VCaP (cell line): ENCODE measurements at regions not wholly inside any gene's neighbourhood (a gene's known extent, or its start where the extent isn't known, plus 50 kb on each side); places are given as distances from the start of the nearest gene placed in this dataset.

Source experiments
- H3K27ac ChIP-seq: fragments of 450-650 bp; 2 replicates; pipeline ENCODE4 v1.5.1; 2017
- CTCF ChIP-seq: fragments of 450-650 bp; conservative IDR thresholded peaks from 2 replicates; pipeline ENCODE4 v1.5.1; 2017; ENCODE audit warnings: mild to moderate bottlenecking, moderate library complexity

GRCh38 chr18:49650426-49650891, 88.6 kb downstream of the LIPG start:
- H3K27ac ChIP-seq, result no peak overlapping the region
- TF ChIP-seq CTCF, result no peak

- TF ChIP-seq CTCF, result no peak; the same call in 1 of the 2 replicates
- no peak overlapping the region for H3K27ac ChIP-seq
Observed at GRCh38 chr18:49648811-49649210, 87.0 kb downstream of the LIPG start.
